ENCODE measurements at regions not wholly inside any gene's neighbourhood (a gene's known extent, or its start where the extent isn't known, plus 50 kb on each side); places are given as distances from the start of the nearest gene placed in this dataset.

DNA sequence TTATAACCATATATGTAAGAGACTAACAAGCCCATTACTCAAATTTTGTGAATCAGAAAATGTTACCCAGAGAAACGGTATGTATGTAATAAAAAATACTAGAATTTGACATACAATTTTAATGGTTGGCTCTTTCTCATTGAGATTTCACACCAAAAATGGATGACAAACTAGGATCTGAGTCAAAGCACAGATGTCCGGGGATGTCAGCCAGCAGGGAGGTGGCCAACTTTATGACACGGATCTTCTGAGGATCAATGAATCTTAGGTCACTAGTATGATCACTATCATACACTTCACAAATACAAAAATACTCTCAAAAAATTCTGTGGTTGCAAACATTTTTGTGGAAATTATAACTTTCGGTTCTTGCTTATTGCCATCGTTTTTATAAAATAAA, 173.5 kb upstream of the NFE2L3 start:
- DNase-seq (ENCODE audit: low read depth, low spot score) = no peak

DNA sequence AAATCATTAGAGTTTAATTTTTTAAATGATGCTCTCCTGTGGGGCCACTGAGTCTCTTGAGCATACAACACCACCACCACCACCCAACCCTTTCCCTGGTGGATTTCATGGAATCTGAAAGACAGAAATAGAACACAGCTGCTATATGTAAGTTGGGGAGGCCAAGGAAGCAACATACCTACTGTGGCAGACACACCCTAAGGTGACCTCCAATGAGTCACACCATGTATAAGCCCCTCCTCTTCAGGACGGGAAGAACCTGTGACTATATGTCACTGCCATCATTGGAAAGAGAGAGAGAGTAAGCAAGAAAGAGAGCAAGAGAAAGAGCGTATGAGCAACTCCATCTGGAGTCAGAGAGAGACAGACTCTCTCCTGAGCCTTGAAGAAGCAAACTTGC, 172.4 kb upstream of the NFE2L3 start:
- no peak for DNase-seq (ENCODE audit: low read depth, low spot score)

DNA sequence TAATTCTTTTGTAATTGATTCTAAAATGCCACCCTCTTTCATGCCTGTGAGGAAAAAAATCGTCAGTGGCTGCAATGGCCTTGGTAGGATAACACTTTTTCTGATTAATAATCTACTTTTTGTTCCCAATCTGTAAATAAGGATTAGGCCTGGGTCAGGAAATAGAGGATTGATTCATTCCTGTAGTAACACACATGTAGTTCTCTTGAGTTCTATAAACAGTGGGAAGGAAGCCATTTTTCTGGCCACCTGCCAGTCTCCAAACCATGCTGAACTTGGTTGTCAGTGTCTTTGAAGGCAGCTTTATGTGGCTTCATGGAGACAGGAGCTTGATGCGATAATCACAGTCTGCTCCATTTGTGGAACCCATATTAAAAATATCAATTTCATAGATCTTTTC, 169.3 kb upstream of the NFE2L3 start:
- no peak for DNase-seq (ENCODE audit: low read depth, low spot score)

DNA sequence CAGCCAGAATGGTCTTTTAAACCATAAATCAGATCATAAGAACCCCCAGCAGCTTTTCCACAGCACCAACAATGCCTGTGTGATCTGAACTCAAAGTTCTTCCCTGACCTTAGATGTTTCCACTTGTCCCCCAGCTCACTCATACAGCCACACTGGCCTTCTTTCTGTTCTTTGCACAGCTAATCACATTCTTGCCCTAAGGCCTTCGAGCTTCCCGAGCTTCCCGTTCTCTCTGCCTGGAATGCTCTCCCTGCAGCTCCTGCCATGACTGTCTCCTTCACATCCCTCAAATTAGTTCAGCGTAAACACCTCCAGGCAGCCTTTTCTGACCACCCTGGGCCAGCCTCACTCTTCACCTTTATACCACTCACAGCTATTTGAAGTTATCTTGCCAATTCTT, 166.8 kb upstream of the NFE2L3 start:
- DNase-seq (ENCODE audit: low read depth, low spot score) = no peak

DNA sequence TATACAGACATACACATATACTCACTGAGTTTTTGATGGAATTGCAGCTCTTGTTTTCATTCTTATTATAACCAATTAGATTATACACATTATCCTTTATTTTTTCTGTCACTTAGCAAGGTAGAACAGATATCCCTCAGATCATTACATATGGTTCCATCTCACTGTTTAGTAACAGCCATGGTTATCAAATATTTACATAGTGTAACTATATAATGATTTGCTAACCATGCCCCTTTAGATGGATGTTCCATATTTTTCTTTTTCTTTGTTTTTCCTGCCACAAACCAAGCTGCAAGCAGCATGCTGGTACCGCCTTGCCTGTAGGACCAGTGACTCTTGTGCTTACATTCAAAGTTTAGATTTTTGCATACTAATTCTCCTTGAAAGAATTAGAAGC, 163.4 kb upstream of the NFE2L3 start:
- no peak for DNase-seq (ENCODE audit: low read depth, low spot score)

DNA sequence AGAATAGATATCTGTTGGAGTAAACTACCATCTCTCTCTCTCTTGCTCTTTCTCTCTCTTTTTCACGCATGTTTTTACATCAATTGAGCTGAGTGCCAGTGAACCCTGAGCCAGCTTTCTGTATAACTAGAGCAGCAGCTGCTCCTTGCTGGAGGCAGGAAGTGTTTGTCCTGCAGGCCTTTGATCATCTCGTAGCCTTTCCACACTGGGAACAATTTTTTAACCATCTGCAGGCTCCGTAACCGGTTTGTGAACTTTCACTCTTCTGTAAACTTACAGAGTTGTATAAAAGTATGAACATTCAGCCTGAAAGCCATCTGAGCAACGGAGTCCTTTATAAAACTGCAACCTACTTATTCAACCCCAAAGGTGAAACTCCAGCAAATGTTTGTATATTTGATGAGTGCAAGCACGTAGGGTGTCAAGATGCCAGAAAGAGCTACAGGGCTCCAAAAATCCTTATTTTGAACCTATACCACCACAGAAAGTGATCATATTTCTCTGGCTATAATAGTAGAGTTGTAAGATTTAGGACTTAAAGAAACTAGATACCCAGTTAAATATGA, 162.8 kb upstream of the NFE2L3 start:
- DNase-seq (ENCODE audit: low read depth, low spot score) = no peak

DNA sequence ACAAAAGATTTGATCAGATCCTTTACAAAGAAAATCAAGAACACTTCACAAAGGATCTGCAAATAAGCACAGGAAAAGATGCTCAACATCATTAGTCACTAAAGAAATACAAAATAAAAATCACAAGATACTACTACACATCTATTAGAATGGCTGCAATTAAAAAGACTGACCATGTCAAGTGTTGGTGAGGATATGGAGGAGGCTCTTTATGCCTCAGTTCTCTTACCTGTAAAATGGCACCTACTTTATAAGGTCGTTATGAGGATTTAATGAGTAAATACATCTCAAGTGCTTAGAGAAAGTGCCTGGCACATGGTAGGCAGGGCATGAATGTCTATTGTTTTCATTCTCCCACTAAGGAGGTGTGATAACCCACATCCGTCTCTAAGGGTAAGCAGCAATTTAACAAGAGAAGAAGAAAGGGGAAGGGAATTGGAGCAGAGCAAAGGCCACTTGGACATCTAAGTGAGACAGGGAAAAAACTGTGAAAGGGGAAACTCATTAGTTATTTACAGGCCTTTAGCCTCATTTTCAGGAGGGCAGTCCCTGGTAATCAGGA, 157.5 kb upstream of the NFE2L3 start:
- no peak for DNase-seq (ENCODE audit: low read depth, low spot score)

DNA sequence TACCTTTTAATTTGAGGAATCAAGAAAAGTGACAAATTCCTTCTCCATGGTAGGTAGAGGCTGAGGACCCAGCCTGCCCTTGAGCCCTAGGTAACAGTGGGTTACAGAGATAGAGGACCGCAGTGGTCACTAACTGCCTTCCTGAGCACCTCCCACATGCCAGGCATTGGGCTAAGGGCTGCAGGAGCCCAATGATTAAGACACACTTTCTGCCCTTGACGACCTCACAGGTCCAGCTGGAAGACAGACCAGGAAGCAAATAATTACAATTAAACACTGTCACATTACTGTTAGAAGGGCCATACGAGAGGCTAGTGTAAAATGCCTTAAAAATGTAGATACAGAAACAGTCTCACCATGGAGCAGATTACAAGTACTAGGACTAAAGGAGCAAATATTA, 156.8 kb upstream of the NFE2L3 start:
- DNase-seq (ENCODE audit: low read depth, low spot score) = no peak

DNA sequence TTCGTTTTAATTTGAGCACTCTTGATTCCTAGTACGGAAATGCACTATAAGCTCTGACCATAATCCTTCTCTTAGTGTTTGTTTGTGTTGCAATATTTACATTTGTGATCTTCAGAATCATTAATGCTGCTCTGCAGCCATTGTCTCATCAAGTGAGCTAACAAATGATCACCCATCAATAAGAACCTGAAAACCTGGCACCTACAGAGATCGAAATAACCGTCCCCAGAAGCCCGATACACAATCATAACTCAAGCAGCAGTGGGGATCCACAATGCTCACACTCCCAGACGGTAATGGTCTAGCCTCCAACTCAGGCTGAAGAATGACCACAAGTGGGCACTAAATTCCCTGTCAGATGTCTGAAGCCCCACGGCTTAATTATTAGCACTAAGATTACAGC, 156.0 kb upstream of the NFE2L3 start:
- no peak for DNase-seq (ENCODE audit: low read depth, low spot score)

DNA sequence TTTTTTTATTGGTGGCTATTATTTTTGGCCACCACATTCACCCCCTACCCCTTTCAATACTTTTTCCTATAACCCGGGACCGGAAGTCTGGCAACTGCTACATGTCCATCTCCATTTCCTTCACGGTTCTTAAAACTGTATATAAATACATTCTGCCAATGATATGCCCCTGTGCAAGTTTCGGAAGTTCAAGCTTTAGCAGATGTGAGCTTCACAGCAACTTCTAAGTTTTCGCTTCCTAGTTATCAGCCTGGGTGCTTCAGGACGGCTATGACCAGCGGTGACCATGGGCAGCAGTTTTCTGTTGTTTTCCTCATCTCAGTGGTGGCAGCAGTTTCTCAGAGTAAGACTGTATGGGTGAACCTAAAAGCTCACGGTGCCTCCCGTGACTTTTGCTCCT, 153.5 kb upstream of the NFE2L3 start:
- DNase-seq (ENCODE audit: low read depth, low spot score) = no peak

DNA sequence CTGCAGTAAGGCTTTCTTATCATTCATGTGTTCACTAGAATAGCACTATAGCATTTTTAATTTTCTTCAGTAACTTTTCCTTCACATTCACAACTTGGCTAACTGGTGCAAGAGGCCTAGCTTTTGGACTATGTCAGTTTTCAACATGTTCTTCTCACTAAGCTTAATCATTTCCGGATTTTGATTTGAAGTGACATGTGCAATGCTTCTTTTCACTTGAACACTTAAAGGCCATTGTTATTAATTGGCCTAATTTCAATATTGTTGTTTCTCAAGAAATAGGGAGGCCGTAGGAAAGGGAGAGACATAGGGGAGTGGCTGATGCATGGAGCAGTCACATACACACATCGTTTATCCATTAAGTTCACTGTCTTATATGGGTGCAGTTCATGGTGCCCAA, 151.2 kb upstream of the NFE2L3 start:
- DNase-seq (ENCODE audit: low read depth, low spot score) = no peak

DNA sequence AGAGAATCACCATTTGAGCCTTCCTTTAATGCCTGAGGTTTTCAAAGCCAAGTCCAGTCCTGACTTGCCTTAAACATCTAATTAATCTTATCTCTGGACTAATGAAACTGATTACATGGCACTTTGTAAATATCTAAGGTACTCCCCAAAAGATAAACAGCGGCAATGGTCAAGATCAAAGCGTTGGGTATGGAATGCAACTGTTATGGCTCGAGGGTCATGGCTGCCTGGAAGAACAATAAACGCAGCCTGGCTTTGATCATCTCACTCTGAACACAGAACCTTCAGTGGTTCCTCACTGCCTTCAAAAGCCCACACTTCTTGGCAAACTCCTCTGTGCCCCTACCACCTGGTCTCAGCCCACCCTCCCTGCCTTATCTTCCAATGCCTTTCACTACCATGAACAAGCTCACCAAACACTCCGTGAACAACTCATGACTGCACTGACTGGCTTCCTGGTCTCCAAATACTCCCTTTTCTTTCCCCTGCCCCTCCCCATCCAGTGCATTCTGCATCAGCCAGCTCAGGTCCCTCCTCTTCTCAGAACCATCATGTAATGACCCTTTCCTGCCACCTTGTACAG, 150.2 kb upstream of the NFE2L3 start:
- DNase-seq (ENCODE audit: low read depth, low spot score) = no peak

DNA sequence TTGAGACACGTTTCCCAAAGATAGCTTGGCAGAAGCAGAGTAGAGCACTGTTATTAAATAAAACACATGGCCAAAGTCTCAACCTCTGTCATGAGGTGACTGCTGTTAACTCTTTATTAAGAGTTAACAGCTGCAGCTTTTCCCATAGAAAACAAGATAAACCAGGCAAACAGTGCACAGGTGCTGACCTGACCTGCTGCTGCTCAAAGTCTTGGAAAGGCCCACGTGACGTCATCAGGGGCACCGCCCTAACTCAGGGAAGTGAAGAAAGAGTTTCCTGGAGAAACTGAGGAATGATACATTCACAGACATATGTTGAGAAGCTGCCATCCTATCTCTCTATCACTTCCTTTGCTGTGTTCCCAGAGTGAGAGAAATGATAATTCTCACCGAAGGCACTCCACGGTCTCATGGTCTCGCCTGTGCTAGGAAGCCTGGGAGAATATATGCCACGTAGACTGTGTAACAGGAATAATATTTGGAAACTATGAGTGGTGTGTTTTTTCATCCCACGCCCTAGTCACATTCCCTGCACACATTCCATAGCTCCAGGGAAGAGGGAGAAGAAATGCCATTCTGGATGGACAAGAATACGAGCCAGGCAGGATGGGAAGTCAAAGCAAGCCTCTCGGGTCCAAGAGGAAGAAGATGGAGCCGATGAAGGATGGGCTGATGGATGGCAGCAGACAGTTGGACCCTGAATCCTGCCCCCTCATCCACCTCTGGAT, 146.2 kb upstream of the NFE2L3 start:
- no peak for DNase-seq (ENCODE audit: low read depth, low spot score)

DNA sequence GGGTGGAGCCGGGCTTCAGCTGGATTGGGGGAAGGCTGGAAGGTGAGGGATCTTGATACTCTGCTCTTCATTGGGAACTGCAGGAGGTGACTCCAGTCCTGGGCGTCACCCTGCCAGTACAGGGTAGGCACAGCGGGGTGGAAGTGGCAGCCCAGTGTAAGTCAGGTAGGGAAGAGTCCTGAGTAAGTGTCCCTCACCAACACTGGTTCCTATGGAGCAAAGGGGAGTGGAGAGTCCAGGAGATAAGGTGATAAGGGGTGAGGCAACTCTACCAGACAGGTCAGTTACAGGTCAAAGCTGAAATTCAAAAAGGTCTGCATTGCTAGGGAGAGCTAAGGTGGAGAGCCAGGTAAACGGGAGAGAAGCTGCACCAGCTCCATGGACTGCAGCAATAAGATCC, 145.6 kb upstream of the NFE2L3 start:
- DNase-seq (ENCODE audit: low read depth, low spot score) = no peak

DNA sequence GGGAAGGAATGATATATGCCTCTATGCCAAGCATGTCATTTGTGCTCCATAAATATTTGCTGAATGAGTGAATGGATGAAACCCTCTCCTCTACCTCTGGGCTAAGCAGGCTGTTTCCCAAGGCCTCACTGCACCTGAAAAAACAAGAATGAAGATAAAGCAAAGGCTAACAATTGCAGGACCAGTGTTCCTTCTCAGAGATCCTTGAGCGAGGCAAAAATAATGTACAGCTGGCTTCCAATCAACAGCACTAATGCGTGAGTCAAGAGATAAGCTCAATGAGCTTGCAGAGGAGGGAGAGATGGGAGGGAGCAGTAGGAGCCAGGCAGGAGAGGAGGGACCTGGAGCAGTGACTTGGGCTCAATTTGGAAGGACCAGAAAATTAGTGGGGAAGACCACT, 144.5 kb upstream of the NFE2L3 start:
- DNase-seq (ENCODE audit: low read depth, low spot score) = no peak

DNA sequence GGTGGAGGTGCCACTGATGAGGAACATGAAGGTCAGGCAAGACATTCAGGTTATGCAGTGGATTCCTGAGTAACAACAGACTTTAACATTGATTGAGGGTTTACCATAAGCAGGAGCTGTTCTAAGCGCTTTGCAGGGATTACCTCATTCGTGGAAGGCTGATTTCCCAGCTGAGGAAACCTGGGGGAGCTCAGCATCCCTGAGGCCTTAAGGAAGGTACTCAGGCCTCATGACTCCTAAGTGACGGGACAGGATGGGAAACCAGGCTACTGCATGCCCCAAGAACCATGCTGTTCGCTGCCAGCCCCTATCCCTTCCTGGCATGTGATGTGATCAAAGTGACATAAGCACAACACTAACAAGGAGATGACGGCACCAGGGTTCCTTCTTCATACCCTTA, 143.6 kb upstream of the NFE2L3 start:
- no peak for DNase-seq (ENCODE audit: low read depth, low spot score)

DNA sequence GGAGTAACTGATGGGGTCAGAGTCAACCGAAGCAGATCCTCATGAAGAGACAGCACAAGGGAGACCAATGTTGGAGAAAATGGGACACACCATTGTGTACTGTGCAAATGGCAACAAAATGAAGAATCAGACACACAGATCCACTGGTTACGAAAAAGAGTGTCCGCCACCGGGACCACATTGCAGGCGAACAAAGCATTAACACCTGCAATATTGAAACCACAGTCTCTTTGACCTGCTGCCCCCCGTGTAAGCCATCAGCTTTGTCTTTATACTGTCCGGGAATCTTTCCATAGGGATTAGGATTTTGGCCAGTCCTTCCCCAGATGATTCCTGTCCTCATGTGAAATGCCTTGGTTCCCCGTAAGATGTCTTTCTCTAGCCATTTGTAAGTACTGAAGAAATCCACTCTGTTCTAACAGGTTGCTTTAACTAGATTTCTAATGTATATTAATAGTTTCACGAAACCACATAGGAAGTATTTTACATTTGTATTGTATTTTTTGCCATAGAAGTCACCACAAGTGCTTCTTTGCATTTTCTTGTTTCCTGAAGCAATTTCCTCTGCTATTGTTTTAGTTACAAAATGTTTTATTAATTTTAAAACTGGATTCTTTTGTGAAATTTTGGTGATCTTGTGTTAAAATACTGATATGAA, 140.8 kb upstream of the NFE2L3 start:
- DNase-seq (ENCODE audit: low read depth, low spot score) = no peak

DNA sequence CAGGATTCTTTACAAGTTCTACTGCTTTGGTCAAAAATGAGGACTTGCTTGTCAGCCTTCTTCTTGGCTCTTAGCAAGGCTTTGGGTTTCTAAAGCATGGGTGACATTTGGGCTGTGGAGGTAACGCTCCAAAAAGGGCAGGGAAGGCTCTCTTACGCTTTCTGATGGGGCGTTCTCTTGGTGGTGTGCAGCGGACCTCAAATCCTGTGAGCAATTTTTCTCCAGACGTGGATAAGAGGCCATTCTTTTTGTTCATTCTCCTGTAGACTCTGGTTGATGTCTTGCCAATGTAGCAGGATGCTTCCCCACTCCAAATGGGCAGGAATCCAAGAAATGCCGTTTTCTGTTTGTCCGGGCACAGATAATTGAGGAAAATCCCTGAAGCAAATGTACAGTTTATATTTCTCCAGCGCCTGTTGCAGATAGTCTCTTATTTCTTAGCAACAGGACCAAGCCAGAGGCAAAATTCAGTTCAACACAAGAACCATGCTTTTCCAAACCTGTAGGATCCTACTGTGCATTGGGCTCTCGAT, 138.4 kb upstream of the NFE2L3 start:
- DNase-seq (ENCODE audit: low read depth, low spot score) = no peak

DNA sequence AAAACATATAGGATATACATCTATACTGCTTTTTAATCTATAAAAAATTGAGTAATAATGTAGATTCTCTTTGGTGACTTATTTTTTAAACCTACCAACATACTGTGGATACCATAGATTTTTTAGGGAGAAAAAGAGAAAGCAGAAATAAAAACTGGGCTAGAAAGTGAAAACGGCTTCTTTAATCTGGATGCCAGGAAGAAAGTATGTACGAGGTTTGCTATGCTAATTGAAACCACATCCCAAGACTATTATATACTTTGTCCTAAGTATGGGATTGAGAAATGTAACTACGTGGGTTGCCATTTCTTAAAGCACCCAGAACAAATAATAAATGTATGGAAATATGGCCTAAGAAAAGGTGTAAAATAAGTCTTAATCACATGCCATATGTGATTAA, 129.0 kb upstream of the NFE2L3 start:
- DNase-seq (ENCODE audit: low read depth, low spot score) = no peak

DNA sequence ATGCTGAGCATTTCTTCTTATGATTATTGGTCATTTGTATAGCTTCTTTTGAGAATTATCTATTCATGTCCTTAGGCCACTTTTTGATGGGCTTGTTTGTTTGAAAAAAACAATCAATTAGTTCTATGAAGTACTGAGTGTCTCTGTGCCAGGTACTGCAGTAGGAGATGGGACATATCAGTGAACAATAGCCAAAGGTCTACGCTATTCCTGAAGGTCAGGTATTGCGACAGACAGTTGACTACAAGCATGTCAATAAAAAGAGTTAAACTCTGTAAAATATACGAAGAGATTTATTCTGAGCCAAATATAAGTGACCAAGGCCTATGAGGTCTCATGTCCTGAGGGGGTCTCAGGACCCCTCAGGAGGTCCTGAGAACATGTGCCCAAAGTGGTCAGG, 122.1 kb upstream of the NFE2L3 start:
- DNase-seq (ENCODE audit: low read depth, low spot score) = no peak

DNA sequence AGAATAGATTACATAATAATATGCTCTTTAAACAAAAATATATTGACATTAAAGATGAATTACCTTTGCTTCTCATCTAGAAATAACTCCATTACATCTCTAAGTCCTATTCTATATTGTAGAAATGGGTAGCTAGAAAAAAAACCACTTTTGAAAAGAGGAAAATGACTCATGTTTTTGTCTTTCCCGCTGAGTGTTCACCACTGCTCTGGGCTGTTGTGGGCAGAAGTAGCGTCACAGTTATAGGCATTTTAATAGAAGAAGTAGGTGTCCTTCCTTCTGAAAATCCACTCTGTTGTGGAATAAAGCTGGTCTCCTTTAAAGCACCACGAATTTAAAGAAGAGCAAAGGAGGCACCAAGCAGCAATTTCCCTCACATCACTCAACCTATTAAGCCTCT, 117.6 kb upstream of the NFE2L3 start:
- DNase-seq (ENCODE audit: low read depth, low spot score) = no peak

DNA sequence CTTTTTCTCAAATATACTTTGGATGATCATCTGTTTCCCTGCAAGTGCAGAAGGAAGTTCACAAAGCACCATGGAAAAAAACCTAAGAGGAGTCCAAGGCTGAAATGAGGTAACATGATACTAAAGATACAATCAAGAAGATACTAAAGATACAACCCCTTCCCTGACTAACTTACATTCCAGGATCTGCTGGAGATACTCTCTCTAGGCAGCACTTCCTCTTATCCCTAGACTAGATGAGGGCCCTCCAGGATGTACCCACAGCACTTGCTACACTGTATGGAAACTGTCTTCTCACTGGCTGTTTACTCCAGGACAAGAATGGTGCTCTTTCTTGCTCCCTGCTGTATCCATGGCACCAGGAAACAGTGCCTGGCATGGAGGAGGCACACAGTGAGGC, 116.4 kb upstream of the NFE2L3 start:
- DNase-seq (ENCODE audit: low read depth, low spot score) = no peak

All from brain pericyte (primary cell).